A204.1 (cell line): ENCODE measurements at regions not wholly inside any gene's neighbourhood (a gene's known extent, or its start where the extent isn't known, plus 50 kb on each side); places are given as distances from the start of the nearest gene placed in this dataset.
"Not testable (repeated sequence)": the region's sequence is repeated elsewhere in the genome, so short reads cannot be mapped to it uniquely, and the experiment has no call there.

Experiments used
- FAIRE-seq: peaks from 2 replicates; lab custom pipeline; 2012; peaks lifted over from hg19 to GRCh38; lab: Jason Lieb, UNC

- not testable (repeated sequence) for FAIRE-seq
These were observed 50.6 kb upstream of the ZNG1B start for GRCh38 chr2:113386780-113387433.

- not testable (repeated sequence) for FAIRE-seq
These were observed 57.9 kb upstream of the ZNG1B start for GRCh38 chr2:113379621-113380020.

GRCh38 chr2:113376913-113377445 is 60.5 kb upstream of the ZNG1B start:
- FAIRE-seq, result no peak

GRCh38 chr2:113376253-113376912 is 61.1 kb upstream of the ZNG1B start:
- no peak for FAIRE-seq

GRCh38 chr2:113374857-113375256 is 62.6 kb upstream of the ZNG1B start:
- FAIRE-seq, result not testable (repeated sequence)

GRCh38 chr2:113372258-113372834 is 65.1 kb upstream of the ZNG1B start:
- FAIRE-seq, result not testable (repeated sequence)

- FAIRE-seq, result peak; percentile 44
These were observed 66.9 kb upstream of the ZNG1B start for GRCh38 chr2:113370478-113371091.

- FAIRE-seq, result no peak
These were observed 67.5 kb upstream of the ZNG1B start for GRCh38 chr2:113370030-113370429.

- not testable (repeated sequence) for FAIRE-seq
These were observed 68.9 kb upstream of the ZNG1B start for GRCh38 chr2:113368581-113368980.

GRCh38 chr2:113366821-113367220 is 70.7 kb upstream of the ZNG1B start:
- not testable (repeated sequence) for FAIRE-seq

GRCh38 chr2:113365791-113366190 is 71.7 kb upstream of the ZNG1B start:
- not testable (repeated sequence) for FAIRE-seq

- FAIRE-seq, result not testable (repeated sequence)
These were observed 72.2 kb upstream of the ZNG1B start for GRCh38 chr2:113365290-113365689.

GRCh38 chr2:113361051-113361450 is 76.4 kb upstream of the ZNG1B start:
- no peak for FAIRE-seq

GRCh38 chr2:113357071-113357470 is 78.3 kb upstream of the PAX8 start:
- FAIRE-seq, result no peak

GRCh38 chr2:113356284-113356683 is 77.6 kb upstream of the PAX8 start:
- not testable (repeated sequence) for FAIRE-seq

GRCh38 chr2:113355339-113356015 is 76.8 kb upstream of the PAX8 start:
- FAIRE-seq, result not testable (repeated sequence)

GRCh38 chr2:113351375-113352355 is 72.9 kb upstream of the PAX8 start:
- FAIRE-seq, result no peak

- FAIRE-seq, result not testable (repeated sequence)
These were observed 65.1 kb upstream of the PAX8 start for GRCh38 chr2:113343800-113344199.

- no peak for FAIRE-seq
These were observed 63.9 kb upstream of the PAX8 start for GRCh38 chr2:113342650-113343049.

GRCh38 chr2:113341870-113342253 is 63.1 kb upstream of the PAX8 start:
- not testable (repeated sequence) for FAIRE-seq
